ENCODE measurements at regions not wholly inside any gene's neighbourhood (a gene's known extent, or its start where the extent isn't known, plus 50 kb on each side); places are given as distances from the start of the nearest gene placed in this dataset.

DNA sequence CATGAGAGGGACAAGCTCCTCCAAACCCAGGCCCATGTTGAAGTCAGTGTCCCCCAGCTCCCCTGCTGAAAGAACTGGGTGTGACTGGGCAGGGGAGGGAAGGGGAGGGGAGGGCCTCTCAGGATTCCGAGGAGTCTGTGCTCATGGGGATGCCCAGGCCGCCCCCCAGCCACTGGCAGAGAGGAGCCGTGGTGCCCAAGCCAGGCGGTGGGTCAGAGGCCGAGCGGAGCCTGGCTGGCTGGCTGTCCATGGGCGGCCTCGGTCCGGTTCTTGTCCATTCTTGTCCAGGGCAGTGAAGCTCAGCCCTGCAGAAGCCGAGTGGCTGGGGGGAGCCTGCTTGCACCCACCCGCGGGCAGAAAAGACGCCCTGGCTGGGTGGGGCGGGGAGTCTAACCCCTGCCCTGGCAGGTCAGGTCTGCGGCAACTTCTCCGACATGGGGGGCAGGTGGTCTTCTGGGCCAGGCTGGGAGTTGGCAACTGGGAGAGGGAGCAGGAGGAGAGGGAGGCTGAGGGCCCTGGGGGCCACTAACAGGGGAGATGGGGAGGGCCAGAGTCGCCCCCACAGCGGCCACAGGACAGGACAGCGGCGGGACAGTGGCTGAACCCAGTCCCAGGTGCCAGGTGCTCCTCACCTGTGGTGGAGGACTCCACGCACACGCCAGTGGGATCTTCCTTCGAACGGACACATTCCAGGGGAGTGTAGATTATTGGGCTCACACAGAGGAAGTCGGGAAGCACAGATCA lies 54.1 kb downstream of the FOXL3 start:
- TF ChIP-seq GATA2 (IDR thresholded peaks at IDR 0.05; ENCODE audit: low read depth, low read length), result no peak
- no peak for TF ChIP-seq GATA3 (IDR thresholded peaks at IDR 0.05; ENCODE audit: low read depth, low read length)
